ENCODE measurements at regions not wholly inside any gene's neighbourhood (a gene's known extent, or its start where the extent isn't known, plus 50 kb on each side); places are given as distances from the start of the nearest gene placed in this dataset.

DNA sequence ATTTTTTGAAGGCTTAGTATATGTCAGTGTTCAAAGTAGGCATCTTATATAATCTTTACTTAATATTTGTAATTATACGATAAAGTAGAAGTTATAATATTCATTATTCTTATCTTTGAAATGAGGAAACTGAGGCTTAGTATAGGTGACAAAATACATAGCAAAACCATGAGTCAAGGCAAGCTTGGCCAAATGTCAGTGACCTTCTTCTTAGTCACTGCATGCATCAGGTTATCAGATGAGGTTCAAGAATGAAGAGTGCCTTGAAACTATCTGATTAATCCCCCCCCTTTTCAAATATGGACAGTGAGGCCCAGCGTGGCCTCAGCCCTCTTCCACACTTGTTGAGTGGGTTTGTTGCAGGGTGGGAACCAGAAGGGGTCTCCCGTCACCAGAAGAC lies 59.3 kb downstream of the PMAIP1 start:
- no peak for DNase-seq
- Mint-ChIP-seq H3K4me3 (no peak overlapping the region), H3K27ac (no peak overlapping the region), H3K36me3 (ENCODE audit: low read depth) (no peaks in the 10 kb centered on the region), H3K27me3 (peaks cover 19% of the 10 kb centered on the region), H3K4me1 (peaks cover 13% of the 10 kb centered on the region), H3K9me3 (peaks cover 6% of the 10 kb centered on the region)
- intact Hi-C loops (cut with micrococcal nuclease) = no loop called here

DNA sequence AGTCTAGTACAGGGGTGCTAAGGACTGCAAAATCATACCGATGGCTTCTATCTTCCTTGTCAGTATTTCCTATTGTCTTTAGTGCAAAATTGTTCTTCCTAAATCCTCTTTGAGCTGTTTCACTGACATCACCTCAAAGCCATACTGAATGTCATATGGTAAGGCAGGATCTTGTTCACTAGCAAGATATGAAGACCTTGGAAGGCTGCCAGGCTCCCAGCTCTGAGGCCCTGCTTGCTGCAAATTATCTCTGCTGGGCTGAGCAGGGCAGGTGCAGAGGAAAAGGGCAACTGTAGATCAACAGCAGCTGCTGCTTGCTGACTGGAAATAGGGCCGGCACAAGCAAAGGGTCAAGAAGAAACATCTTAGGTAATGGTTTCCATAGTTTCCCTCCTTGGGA lies 58.2 kb downstream of the PMAIP1 start:
- DNase-seq = no peak
- intact Hi-C loops (cut with micrococcal nuclease) = no loop called here
- H3K4me3 Mint-ChIP-seq = no peak overlapping the region
- H3K4me1 Mint-ChIP-seq = peaks cover 22% of the 10 kb centered on the region
- H3K27ac Mint-ChIP-seq = no peak overlapping the region
- H3K27me3 Mint-ChIP-seq = peaks cover 15% of the 10 kb centered on the region
- H3K9me3 Mint-ChIP-seq = peaks cover 6% of the 10 kb centered on the region
- no peaks in the 10 kb centered on the region for H3K36me3 Mint-ChIP-seq (ENCODE audit: low read depth)

DNA sequence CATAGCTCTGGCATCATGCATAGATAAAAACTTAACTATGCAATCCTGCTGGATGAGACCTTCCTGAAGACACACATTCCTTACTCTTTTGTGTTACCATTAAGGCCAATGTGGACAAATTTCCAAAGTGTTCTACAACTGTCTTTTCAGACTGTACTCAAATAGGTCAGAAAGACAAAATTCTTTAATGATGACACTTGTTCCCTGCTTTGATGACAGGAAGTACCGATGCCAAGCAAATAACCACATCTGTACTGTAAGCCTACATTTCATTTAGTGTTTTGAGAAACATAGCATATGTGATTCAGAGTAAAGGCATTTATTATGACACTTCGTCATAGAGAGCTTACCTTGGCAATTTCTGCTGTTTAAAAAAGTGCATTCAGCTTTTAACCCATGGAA lies 55.0 kb downstream of the PMAIP1 start:
- Mint-ChIP-seq H3K4me1 (peaks cover 23% of the 10 kb centered on the region), H3K4me3 (no peak overlapping the region), H3K36me3 (ENCODE audit: low read depth) (no peaks in the 10 kb centered on the region), H3K27ac (no peak overlapping the region), H3K9me3 (peaks cover 3% of the 10 kb centered on the region), H3K27me3 (peaks cover 11% of the 10 kb centered on the region)
- intact Hi-C loops (cut with micrococcal nuclease) = loop anchor here (5.0 kb wide), 1 partner anchor 117 kb away; no protein-coding TSS in a partner anchor
- DNase-seq = no peak

DNA sequence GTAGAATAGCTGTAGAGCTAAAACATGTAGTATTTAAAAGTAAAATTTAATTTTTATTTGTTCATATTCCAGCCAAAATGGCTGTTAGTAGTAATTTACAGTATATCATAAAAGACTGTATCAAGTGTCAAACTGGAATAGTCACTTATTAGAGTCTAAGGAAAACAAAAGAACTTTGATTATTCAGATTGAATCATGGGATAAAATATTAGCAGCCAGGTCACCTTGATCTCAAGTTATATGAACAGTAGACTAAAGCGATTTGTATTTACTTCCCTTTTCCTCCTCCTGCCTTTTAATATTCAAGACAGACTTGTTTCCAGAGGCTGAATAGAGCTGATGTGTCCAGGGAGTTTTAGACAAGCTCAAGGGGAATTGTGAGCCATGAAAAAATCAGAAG lies 54.4 kb downstream of the PMAIP1 start:
- H3K27me3 Mint-ChIP-seq = peaks cover 13% of the 10 kb centered on the region
- no peaks in the 10 kb centered on the region for H3K36me3 Mint-ChIP-seq (ENCODE audit: low read depth)
- DNase-seq = no peak
- intact Hi-C loops (cut with micrococcal nuclease) = loop anchor here (5.0 kb wide), 1 partner anchor 117 kb away; no protein-coding TSS in a partner anchor
- H3K4me1 Mint-ChIP-seq = peaks cover 18% of the 10 kb centered on the region
- H3K27ac Mint-ChIP-seq = no peak overlapping the region
- no peak overlapping the region for H3K4me3 Mint-ChIP-seq
- H3K9me3 Mint-ChIP-seq = peaks cover 3% of the 10 kb centered on the region
